Keratinocyte (primary cell): ENCODE measurements at regions not wholly inside any gene's neighbourhood (a gene's known extent, or its start where the extent isn't known, plus 50 kb on each side); places are given as distances from the start of the nearest gene placed in this dataset.

Experiments
- CTCF ChIP-seq, 3 experiments: IDR thresholded peaks in 1 of 3; conservative IDR thresholded peaks in 1 of 3; optimal IDR thresholded peaks in 1 of 3; 2 replicates in 2 of 3; 3 replicates in 1 of 3; pipeline versions ENCODE3 to v1.5.1; 2011; ENCODE audit warnings: low read length in 3 of 3, mild to moderate bottlenecking in 3 of 3, moderate library complexity in 2 of 3, control low read depth in 1 of 3, inconsistent platforms in 1 of 3; ENCODE audit not compliant: insufficient read depth in 2 of 3; ENCODE audit errors: extremely low read depth in 1 of 3
- EZH2 ChIP-seq: IDR thresholded peaks from one replicate; pipeline ENCODE4 v1.6.1; 2012; ENCODE audit warnings: inconsistent platforms, mild to moderate bottlenecking, low read length, moderate library complexity

DNA sequence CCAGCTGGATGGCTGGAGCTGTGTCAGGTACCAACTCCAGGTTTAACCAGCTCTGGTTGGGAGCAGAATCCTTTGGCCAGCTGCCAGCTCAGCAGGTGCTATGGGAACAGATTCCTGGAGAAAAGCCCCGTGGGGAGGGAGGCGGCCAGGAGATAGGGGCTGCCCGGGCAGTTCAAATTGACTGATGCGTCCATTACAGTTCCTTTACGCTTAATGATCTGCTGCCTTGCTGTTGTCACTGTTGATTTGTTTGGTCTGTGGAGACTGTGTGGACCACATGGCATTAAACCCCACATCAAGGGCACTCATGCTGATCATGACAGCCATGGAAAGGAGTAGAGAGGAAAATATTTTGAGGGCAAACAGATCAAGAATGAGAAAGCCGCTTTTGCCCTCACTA is 200.0 kb downstream of the TSN start:
- TF ChIP-seq CTCF (optimal IDR thresholded peaks at IDR 0.05 in 1 of 3, IDR thresholded peaks at IDR 0.05 in 1 of 3, conservative IDR thresholded peaks at IDR 0.05 in 1 of 3; ENCODE audit: extremely low read depth in 1 of 3, insufficient read depth in 2 of 3, low read length in 3 of 3) = no peak
- TF ChIP-seq EZH2 = no peak
